Esophagus mucosa (tissue), 1 donor: ENCODE measurements at regions not wholly inside any gene's neighbourhood (a gene's known extent, or its start where the extent isn't known, plus 50 kb on each side); places are given as distances from the start of the nearest gene placed in this dataset.

ENCODE experiments used
- ATAC-seq: fragments of 200-7000 bp; cut with Tn5 transposase; one replicate; pipeline ENCODE4 v1.9.1; 2020
- donor health status: DM: yes; HTN: yes; CAD: no.

GRCh38 chr17:13939222-13939621 lies 130.1 kb upstream of the COX10 start:
- ATAC-seq = no peak

GRCh38 chr17:13940858-13941665 lies 128.2 kb upstream of the COX10 start:
- peak; percentile 94 for ATAC-seq

- ATAC-seq = no peak
Measured at GRCh38 chr17:13941781-13942180, 127.5 kb upstream of the COX10 start.

GRCh38 chr17:13943909-13944308 lies 125.4 kb upstream of the COX10 start:
- ATAC-seq = no peak

GRCh38 chr17:13947499-13947898 lies 121.8 kb upstream of the COX10 start:
- no peak for ATAC-seq

GRCh38 chr17:13952009-13952750 lies 117.1 kb upstream of the COX10 start:
- ATAC-seq = peak; percentile 75

GRCh38 chr17:13953841-13954240 lies 115.5 kb upstream of the COX10 start:
- ATAC-seq = no peak

- no peak for ATAC-seq
Measured at GRCh38 chr17:13957636-13958035, 111.7 kb upstream of the COX10 start.

GRCh38 chr17:13958773-13959172 lies 110.5 kb upstream of the COX10 start:
- no peak for ATAC-seq

- ATAC-seq = peak; percentile 98
Measured at GRCh38 chr17:13961265-13961664, 108.0 kb upstream of the COX10 start.

GRCh38 chr17:13962716-13963240 lies 106.5 kb upstream of the COX10 start:
- no peak for ATAC-seq

GRCh38 chr17:13967416-13967815 lies 101.9 kb upstream of the COX10 start:
- no peak for ATAC-seq

GRCh38 chr17:13970531-13970930 lies 98.8 kb upstream of the COX10 start:
- no peak for ATAC-seq

- ATAC-seq = no peak
Measured at GRCh38 chr17:13973960-13974651, 95.2 kb upstream of the COX10 start.

GRCh38 chr17:13977837-13978236 lies 91.5 kb upstream of the COX10 start:
- ATAC-seq = no peak

GRCh38 chr17:13978478-13978877 lies 90.8 kb upstream of the COX10 start:
- no peak for ATAC-seq

- no peak for ATAC-seq
Measured at GRCh38 chr17:13981881-13982280, 87.4 kb upstream of the COX10 start.

GRCh38 chr17:13984956-13985355 lies 84.3 kb upstream of the COX10 start:
- ATAC-seq = no peak

- no peak for ATAC-seq
Measured at GRCh38 chr17:13986855-13987254, 82.4 kb upstream of the COX10 start.

GRCh38 chr17:13989138-13989537 lies 80.2 kb upstream of the COX10 start:
- ATAC-seq = no peak

GRCh38 chr17:13993106-13993505 lies 76.2 kb upstream of the COX10 start:
- ATAC-seq = no peak

GRCh38 chr17:13994050-13994449 lies 75.3 kb upstream of the COX10 start:
- ATAC-seq = no peak

GRCh38 chr17:13995856-13996271 lies 73.4 kb upstream of the COX10 start:
- no peak for ATAC-seq
